ENCODE measurements at regions not wholly inside any gene's neighbourhood (a gene's known extent, or its start where the extent isn't known, plus 50 kb on each side); places are given as distances from the start of the nearest gene placed in this dataset.

GRCh38 chr6:156087487-156087886 is 631.8 kb upstream of the NOX3 start:
- no peak for DNase-seq (ENCODE audit: low read depth in 4 of 4, low spot score in 1 of 4)

DNA sequence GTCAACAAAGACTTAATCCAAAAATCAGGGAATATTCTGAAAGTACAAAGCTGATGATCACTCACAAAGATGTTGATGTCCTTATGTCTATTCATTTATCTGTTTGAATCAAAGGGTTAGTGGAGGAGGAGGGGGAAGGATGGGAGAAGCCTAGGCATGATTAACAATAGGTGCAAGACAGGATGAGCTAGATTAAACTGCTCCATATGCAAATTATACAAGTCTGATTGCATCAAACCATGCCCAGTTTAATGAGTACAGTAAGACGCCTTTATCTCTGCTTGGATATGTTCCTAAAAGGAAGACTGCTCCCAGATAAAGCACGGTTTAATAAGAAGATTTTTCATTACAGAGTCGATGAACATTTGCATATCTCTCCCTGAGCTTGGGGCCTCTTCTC is 626.4 kb upstream of the NOX3 start:
- DNase-seq (ENCODE audit: low read depth in 4 of 4, low spot score in 1 of 4): no peak

- no peak for DNase-seq (ENCODE audit: low read depth in 4 of 4, low spot score in 1 of 4)
Observed at GRCh38 chr6:156080371-156080770, 624.7 kb upstream of the NOX3 start.

GRCh38 chr6:156068881-156069280 is 613.2 kb upstream of the NOX3 start:
- DNase-seq (ENCODE audit: low read depth in 4 of 4, low spot score in 1 of 4): no peak

- DNase-seq (ENCODE audit: low read depth in 4 of 4, low spot score in 1 of 4): no peak
Observed at GRCh38 chr6:156065849-156066248, 610.2 kb upstream of the NOX3 start.

GRCh38 chr6:156062091-156062563 is 606.5 kb upstream of the NOX3 start:
- DNase-seq (ENCODE audit: low read depth in 4 of 4, low spot score in 1 of 4): no peak

DNA sequence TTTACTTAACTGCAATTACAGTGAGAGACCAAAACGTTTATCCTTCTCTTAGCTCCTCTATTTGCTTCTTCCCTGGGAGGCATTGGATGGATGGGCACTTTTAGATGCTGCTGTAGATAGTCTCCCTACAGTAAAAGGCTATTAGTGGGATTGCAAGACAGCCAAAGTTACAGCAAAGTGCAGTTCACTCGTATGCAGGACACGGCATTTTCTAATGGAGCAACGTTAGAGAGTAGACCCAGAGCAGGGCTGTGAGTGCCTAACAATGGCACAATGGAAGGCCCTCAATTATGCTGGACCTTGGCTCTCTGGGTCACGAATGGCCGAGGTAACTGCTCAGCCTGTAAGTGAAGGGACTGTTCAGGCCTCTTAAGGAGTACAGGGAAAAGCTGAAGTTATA is 605.8 kb upstream of the NOX3 start:
- DNase-seq (ENCODE audit: low read depth in 4 of 4, low spot score in 1 of 4): no peak

GRCh38 chr6:156060013-156060412 is 604.4 kb upstream of the NOX3 start:
- DNase-seq (ENCODE audit: low read depth in 4 of 4, low spot score in 1 of 4): no peak

DNA sequence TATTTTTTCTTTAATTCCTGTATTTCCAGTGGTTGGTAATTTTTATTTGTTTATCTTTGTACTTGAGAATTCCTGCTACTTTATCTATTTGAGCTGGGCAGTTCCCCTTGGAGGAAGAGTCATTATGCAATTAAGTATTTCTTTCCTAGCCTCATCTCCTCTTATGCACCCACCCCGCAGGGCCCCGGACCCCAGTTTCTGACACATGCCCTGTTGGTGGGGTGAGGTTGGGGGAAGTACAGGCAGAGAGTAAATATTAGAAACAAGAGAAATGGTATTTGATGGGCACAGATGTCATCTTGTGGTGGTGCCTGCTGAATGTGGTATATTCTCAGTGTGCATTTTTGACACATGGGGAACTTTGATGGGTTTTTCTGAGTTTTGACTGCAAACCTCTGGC is 602.7 kb upstream of the NOX3 start:
- DNase-seq (ENCODE audit: low read depth in 4 of 4, low spot score in 1 of 4): no peak

- no peak for DNase-seq (ENCODE audit: low read depth in 4 of 4, low spot score in 1 of 4)
Observed at GRCh38 chr6:156057869-156058268, 602.2 kb upstream of the NOX3 start.

DNA sequence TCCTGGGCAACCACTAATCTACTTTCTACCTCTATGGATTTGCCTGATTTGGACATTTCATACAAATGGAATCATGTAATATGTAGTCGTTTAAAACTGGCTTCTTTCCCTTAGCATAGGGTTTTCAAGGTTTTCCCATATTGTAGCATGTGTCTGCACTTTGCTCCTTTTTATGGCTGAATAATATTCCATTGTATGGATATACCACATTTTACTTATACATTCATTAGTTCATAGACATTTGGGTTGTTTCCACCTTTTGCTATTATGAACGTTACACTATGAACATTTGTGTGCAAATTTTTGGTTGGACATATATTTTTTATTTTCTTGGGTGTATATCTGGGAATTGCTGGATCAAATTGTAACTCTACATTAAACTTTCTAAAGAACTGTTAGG is 600.4 kb upstream of the NOX3 start:
- no peak for DNase-seq (ENCODE audit: low read depth in 4 of 4, low spot score in 1 of 4)

DNA sequence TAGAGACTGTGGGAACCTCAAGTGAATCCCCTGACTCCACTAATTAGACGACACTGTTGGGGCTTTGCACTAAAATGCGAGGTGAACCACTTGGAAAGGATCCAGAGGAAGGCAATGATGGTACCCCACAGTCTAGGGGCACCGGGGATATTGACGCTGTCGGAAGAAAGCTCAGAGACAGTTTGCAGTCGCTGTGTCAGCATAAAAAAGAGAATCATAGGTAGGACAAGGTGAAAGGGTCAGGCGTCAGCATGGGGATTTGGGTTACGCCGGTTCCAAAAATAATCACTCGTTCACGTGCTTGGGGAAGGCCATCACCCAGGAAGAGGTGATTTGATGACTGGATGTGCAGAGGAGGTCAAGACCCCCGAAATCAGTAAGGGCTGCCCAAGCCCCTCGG is 598.0 kb upstream of the NOX3 start:
- no peak for DNase-seq (ENCODE audit: low read depth in 4 of 4, low spot score in 1 of 4)

- no peak for DNase-seq (ENCODE audit: low read depth in 4 of 4, low spot score in 1 of 4)
Observed at GRCh38 chr6:156046841-156047449, 591.3 kb upstream of the NOX3 start.

- DNase-seq (ENCODE audit: low read depth in 4 of 4, low spot score in 1 of 4): no peak
Observed at GRCh38 chr6:156046268-156046665, 590.6 kb upstream of the NOX3 start.

DNA sequence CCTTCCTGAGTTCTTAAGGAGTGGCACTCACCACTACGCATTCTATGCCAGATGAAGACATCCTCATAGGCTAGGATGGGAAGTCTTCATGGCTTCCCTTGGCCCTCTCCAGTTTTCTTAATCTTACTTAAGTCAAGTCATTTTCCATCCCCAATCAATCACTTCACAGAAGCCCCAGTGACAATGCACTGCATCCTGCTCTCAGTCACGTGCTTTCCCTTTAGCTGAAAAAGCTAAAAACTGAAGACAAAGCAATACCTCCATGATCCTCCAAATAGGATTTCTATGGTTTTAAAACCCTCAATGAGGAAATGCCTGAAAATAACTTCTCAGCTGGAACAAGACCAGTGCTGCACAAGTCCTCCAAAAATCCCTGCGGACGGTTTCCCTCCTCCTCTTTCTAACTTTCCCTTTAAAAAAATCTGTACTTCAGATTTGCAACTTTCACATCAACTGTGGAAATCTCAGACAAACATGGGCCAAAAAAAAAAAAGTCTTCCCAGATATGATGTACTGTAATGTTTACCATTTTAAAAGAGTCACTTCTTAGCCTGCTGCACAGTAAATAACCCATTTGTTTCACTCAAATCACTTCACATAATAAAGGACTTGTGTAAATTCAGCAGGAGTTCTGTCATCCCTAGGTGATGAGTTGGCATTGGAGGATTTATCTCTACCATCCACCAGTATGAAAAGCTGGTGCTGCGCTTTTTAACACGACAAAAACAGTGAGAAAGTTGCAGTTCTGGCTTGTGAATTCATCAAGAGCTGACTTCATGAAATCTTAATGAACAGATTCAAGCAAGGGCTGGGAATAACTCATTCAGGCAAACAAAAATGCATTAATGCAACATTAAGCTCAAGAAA is 590.0 kb upstream of the NOX3 start:
- DNase-seq (ENCODE audit: low read depth in 4 of 4, low spot score in 1 of 4): no peak

GRCh38 chr6:156033598-156033997 is 578.0 kb upstream of the NOX3 start:
- DNase-seq (ENCODE audit: low read depth in 4 of 4, low spot score in 1 of 4): no peak

- no peak for DNase-seq (ENCODE audit: low read depth in 4 of 4, low spot score in 1 of 4)
Observed at GRCh38 chr6:156031516-156031915, 575.9 kb upstream of the NOX3 start.

- DNase-seq (ENCODE audit: low read depth in 4 of 4, low spot score in 1 of 4): no peak
Observed at GRCh38 chr6:156030053-156030452, 574.4 kb upstream of the NOX3 start.

GRCh38 chr6:156029286-156029985 is 573.8 kb upstream of the NOX3 start:
- DNase-seq (ENCODE audit: low read depth in 4 of 4, low spot score in 1 of 4): no peak

DNA sequence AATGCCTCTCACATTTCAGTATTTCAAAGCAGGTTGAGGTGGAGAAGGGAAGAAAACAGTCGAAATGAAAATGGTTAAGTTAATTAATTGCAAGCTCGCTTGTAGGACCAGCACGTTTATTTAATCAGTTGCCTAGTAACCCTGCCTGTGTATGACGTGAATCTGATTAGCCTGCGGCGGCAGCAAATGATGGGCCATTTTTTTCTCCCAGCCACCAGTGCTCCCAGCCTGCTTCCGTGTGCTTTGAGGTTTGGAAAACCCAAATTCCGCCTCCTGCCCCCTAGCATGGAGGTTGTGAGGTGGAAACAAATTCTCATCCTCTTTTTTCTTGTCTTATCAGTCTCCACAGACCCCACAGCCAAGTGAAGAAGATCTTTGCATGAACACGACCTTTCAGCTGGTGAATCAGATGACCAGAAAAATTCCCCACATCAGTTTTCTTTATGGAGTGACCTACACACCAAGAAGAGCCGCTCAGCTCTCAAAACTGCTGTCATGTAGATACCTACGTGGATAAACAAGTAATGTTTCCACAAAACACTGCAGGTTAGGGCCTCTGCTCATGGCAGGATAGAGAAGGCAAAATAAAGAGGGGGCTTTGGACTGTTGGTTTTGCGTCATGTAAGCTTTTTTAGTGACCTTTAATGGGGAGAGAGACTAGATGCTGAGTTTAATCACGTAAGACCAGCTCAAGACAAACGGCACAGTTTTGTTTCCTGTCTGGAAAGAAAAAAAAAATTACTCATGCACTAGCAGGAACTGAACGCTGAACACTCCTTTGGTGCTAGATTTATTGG is 572.9 kb upstream of the NOX3 start:
- no peak for DNase-seq (ENCODE audit: low read depth in 4 of 4, low spot score in 1 of 4)

DNA sequence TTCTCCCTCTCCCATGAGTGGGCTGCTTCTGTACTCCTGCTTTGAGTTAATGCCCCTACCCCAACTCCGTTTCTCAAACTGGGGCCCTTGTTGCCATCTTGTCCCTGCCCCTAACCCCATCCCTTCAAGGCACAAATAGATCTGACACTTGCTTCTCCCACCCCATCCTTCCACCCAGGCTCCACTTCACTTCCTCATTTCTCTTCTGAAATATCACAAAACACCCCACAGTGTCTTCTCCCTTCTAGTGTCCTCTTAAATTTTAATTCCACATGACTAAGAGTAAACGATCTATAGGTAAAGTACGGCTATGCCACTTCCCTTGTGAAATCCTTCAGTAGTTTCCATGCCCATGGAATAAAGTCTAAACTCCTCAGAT is 571.6 kb upstream of the NOX3 start:
- no peak for DNase-seq (ENCODE audit: low read depth in 4 of 4, low spot score in 1 of 4)
